NCI-H2107 (cell line): ENCODE measurements at regions not wholly inside any gene's neighbourhood (a gene's known extent, or its start where the extent isn't known, plus 50 kb on each side); places are given as distances from the start of the nearest gene placed in this dataset.
"Not testable (repeated sequence)": the region's sequence is repeated elsewhere in the genome, so short reads cannot be mapped to it uniquely, and the experiment has no call there.

ENCODE experiments used
- DNase-seq: peaks from one replicate; lab custom pipeline; 2025; lab: John Stamatoyannopoulos, UW

DNA sequence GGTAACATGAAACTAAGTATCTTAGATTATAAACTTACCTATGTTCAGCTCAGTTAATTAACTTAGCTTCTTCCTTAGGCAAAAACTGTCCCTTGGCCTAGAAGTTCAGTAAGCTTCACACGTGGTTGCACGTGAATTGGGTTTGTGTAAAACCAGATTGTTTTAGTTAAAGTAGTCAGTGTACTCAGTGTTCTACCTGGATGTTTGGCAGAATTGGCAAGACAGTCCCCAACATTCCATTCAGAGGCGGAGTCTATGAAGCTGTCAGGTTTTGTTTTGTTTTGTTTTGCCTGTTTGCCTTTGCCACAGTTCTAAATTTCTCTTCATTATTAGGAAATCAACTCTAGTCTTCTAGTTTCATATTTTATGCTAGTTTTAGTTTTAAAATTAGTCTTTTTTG is 105.3 kb upstream of the ZEB2 start:
- no peak for DNase-seq

DNA sequence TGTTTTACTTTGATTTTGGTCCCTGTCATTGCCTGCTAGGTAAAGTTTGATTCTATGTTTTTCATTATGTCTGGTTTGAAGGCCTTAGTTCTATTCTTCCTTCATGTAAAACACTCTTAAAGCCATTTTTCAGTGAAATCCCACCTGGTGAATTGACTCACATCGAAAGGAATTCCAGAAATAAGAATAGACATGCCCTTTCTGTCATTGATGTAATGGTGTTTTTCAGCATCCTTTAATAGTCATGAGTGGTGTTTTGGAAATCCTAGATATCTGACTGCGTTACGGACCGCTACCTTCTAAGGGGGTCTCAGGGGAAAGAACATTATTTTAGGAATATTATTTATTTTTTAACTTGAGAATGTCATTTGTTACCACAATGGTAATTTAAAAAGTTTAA is 104.5 kb upstream of the ZEB2 start:
- DNase-seq = no peak

DNA sequence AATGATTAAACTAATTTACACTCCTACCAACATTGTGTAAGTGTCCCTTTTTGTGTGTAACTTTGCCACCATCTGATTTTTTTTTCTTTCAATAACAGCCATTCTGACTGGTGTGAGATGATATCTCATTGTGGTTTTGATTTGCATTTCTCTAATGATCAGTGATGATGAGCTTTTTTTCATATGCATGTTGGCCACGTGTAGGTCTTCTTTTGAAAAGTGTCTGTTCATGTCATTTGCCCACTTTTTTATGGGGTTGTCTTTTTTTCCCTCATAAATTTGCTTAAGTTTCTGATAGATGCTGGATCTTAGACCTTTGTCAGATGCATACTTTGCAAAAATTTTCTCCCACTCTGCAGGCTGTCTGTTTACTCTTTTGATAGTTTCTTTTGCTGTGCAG is 102.5 kb upstream of the ZEB2 start:
- not testable (repeated sequence) for DNase-seq

DNA sequence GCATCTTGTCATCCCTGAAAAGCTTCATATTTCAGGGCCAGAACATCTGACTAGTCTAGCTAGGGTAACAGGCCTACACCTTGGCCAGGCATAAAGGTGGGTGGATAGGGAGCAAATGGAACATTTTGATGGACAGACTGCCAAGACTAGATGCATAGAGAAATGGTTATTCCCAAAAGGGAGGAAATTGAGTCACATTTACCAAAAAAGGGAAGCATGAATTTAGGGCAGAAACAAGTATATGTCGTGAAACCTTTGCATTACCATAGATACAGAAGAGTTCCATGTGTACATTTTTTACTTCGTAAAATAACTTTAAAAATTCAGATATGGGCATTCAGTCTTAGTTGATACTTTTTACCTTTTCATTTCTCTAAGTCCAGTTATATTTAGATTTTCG is 101.3 kb upstream of the ZEB2 start:
- DNase-seq = no peak

DNA sequence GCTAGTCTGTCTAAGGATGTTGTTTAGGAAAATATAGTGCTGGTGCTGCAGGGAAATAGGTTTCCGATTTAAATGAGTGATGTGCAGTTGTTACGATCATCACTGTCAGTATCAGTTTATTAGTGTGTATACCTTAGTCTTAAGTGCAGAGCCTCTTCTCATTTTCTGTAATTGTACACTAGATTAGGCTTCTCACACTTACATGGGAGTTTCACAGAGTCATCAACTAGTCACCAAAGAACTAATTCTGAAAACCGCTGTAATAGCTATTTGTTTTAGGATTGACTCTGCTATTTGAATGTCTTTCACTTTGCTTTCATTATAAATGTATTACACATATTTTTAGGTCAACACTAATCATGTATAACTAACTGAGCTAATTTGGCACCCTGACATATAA is 99.8 kb upstream of the ZEB2 start:
- DNase-seq = no peak

DNA sequence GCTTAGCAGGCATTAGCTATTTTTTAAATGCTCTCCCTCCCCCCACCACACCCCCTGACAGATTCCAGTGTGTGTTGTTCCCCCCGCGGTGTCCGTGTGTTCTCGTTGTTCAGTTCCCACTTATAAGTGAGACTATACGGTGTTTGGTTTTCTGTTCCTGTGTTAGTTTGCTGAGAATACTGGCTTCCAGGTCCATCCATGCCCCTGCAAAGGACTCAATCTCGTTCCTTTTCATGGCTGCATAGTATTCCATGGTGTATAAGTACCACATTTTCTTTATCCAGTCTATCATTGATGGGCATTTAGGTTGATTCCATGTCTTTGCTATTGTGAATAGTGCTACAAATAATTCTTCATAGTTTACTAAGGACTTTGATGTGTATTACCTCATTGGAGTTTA is 97.3 kb upstream of the ZEB2 start:
- DNase-seq = not testable (repeated sequence)

DNA sequence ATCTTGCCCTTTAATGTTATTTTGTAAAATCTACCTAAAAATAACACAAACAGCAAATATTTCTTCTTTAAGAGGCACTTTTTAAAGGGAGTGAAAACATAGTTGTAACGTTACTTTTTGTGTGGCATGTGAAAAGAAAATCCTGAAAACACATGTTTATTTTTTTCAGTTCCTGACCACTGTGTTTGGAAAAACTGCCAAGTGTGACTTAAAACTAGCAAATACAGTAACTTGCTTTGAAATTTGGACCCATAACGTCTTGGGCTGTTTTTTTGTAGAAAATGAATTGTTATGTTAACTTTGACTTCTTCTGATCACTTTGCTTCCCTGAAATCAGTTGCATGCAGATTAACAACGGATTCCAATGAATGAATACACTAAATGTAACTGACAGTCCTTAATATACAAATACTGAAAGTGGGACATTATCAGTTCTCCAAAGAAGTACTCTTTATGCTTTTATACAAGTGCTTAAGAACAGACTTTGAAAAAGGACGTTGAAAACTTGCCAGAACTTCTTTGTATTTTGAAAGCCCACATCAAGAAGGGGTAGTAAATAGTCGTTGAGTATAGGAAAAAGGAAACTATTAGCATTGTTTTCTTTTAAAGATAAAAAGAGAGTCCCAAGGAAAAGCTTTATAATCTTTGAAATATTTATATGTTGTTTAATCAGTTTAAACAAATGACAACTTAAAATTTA is 96.1 kb upstream of the ZEB2 start:
- DNase-seq = no peak

DNA sequence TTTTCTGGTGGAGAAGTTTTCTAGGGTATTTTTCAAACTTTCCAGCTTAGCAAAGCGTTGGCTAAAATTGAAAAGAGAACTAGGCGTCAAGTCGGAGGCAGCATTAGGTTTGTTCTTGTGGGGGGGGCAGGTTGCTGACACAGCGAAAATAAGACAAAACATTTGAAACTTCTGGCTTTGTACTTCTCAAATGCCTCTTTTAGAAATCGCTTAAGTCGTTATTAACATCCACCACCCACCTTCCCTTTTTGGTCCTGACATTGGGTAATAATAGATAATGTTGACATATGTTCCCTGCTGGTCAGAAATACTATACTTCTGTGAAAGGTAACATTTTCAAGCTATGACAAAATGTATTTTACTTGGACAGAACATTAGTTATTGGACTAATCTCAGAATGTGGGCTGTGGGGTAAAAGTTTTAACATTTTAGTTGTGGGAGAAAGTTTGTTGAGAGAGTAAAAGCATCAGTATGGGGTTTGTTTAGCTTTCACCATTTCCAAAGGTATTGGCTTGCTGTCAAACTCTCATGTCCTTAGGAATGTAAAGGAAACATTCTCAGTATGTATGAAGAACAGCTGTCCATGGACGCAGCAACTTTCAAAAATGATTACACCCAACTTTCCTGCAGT is 88.1 kb upstream of the ZEB2 start:
- DNase-seq = no peak

DNA sequence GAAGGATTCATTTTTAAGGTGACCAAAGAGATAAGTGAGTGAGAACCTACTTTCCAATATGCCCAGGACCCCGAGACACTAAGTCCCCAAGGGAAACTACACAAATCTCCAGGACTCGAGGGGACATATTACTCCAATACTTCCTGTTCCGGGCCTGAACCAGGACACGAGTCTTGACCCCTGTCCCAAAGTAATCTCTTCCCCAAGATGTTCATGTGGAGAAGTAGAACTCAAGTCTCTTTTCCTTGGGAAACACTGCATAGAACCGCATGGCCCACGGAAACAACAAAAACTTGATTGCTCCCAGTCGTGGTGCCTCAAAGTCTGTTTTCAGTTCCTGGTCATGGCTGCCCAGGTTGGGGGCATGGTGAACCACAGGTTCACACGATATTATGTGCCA is 87.2 kb upstream of the ZEB2 start:
- no peak for DNase-seq

DNA sequence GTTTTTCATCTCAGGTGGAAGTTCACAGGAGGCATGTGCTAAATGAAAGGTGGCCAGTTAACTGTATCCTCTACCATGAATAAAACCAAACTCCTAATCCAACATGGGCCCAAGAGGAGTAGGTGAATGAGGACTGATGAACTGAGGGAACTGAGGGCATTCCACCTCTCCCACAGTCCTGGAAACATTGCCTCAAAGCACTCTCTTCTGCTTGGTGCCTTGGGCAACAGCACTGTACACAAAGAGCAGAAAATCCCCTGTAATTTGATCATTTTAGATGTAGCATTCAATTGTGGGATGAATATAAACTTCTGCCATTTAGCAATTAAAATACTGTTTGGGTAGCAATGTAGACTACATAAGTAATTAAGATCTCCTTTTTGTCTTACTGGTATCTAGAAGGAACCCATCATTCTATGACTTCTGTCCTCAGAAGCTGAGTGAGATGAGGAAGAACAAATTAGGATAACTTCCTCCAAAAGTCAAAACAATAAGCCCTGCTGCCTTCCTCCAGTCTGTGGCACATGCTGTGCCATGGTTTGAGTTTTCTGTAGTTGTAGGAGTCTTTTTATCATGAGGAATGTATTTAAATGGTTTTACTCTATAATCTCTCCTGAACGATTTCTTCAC is 86.7 kb upstream of the ZEB2 start:
- DNase-seq = no peak

DNA sequence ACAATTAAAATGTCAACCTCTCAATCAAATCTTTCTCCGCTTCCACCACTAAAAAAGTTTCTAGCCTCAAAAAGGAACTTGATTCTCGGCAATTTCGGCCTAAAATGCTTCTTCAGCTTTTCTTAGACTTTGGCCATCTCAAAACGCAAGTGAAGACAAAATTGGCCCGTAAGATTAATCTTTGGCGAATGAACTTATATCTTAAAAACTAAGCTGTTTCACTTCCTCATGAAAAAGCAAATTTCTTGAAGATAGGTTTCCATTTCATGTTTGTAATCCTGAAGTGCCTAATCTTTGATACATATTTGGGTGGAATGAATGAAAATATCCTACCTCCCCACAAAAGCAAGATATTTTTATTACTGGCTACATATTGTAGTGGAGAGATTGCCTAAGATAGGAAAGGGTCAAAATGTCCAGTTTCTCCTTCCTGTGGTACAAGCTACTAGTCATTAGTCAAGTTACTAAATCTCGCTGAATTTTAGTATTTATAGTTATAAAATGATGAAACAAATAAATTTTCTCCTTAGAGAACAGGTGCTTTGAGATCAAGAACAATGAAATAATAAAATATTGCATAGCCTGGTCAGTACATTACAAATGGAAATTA is 85.4 kb upstream of the ZEB2 start:
- no peak for DNase-seq

DNA sequence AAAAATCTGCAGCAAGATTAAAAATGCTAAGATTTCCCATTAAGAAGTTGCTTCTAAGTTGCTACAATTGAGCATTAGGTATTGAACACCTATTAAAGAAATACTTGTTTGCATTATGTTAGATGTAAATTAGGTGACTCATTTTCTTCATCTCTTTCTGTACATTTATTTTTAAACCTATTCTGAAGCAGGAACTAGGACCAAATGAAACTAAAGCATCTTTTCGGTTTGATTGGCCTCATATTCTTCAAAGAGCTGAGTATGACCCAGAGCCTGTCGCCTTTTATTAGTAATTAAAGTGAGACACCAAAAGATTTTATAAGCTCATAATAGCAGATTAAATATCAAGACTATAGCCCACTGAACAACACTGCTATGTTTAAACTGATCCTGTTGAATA is 83.4 kb upstream of the ZEB2 start:
- no peak for DNase-seq

DNA sequence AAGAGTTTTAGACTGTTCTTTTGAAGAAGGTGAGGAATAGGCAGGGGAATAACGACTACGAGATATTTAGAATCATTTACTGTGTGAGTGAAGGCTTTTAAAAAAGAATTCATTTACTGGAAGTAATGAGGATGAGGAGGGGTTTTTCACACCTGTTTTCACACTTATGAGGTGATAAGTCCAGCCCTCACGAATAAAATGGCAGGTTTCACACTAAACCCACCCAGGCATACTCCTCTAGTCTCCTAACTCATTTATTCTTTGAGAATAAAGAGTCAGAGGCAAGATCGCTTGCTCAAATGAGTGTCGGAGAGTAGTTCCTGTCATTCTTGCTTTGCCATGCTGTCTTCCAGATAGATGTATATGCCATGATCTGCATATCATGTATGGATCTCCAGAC is 79.0 kb upstream of the ZEB2 start:
- DNase-seq = no peak

DNA sequence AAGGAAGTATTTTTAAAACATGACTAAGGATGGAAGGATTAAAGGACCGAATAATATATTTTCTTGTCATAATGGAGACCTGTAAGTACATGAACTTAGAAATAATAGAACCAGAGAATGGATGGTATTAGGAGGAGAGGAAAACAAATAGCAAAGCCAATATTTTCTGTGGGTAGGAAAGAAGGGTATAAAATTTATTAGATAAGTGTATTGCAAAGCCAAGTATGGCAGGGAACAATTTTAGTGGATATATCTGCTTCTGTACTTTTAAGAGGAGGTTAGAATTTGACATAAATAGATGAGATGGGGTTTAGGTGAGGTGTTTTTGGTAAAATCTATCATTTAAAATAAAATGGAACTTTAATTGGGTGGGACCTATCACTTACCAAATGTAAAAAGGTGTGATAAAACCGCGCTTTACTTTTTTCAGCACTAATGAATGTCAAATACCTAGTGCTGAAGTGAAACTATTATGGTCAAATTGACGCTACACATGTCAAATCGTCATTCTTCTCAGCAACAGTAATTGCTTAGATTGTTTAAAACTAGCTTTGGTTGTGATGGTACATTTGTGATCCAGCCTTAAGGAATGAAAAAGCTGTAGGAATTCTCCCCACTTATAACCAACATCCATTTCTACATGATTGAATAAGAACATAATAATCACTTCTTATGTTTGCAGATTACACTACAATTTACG is 78.1 kb upstream of the ZEB2 start:
- no peak for DNase-seq

DNA sequence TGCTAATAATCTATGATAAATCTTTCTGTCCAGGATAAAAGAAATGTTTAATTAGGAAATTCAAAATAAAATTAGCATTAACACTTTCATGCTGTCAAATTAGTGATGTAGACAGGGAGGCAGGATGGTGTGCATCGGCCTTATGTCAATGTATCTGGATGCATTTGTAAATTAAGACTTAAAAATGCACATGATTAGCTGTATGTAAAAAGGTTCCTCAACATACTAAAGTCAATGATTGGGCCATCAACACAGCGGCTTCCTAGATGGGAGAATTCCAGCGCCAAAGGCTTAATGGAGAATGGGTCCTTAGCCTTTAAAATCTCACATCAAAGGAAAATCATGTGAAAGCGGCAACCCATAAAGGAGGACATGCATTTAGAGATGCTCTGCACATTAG is 77.5 kb upstream of the ZEB2 start:
- DNase-seq = no peak

DNA sequence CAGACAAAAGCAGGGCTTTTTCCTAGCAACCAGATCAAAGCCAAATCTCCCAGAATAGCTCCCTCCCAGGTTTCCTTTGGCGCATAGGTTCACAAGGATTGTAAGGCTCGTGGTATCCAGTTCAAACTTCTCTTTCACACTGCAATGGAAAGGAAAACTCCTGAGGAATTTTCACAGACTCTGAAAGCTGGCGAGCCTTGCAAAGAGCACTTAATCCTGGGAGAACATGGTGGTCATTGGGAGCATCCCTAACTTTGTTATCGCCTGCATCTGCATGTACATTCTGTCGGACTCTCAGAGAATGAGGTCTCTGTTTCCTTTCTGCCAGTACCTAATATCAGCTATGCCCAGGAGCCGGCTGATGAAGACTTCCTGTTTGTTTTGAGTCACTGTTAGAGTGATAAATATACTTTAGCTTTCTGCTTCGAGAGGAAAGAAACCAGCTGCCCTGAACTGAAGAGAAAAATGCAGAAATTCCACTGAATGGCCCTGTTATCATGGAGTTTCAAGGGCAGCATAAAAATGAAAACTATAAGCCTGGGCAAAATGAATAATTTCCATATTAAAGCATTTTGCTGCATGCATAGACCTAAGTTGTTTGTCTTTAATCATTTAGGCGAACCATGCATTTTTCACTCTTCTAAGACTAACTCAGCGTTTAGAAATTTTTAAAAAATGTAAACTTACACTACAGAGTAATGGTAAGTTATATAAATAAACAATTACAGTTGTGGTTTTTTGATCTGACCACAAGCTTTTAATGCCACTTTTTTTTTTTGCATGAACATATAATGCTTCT is 76.4 kb upstream of the ZEB2 start:
- no peak for DNase-seq

DNA sequence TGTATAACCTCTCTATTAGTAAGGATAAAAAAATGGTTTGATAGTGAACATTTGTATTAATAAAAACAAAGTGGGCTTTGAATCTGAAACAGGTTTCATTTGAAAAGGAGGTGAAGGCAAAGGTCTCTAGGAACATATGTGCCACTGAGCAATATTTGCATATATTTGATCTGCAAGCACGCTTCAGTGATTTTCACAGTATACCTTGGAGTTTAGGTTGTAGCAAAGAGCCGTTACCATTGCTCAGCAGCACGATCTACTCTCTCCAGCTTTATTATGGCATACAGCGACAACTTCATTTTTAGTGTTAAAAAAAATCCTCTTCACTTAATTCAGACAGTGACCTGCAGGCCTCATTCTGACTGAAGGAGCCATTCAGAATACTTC is 75.8 kb upstream of the ZEB2 start:
- DNase-seq = no peak

DNA sequence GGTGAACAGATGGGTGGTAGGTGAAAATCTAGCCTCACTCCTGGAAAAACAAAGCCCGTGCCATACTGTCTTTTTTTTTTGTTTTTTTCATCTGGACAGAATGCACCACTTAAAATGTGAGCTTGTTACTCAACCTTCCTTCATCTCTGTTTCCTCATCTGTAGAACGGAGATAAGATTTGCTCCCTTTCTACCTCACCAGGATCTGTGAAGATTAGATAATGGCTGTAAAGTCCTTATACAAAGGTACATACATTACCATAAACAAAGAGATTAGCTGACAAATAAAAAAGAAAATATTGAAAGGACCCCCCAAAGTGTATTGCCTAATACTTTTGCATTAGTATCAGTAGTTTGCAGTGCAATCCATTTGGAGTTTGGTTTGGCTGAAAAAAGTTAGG is 75.4 kb upstream of the ZEB2 start:
- no peak for DNase-seq

DNA sequence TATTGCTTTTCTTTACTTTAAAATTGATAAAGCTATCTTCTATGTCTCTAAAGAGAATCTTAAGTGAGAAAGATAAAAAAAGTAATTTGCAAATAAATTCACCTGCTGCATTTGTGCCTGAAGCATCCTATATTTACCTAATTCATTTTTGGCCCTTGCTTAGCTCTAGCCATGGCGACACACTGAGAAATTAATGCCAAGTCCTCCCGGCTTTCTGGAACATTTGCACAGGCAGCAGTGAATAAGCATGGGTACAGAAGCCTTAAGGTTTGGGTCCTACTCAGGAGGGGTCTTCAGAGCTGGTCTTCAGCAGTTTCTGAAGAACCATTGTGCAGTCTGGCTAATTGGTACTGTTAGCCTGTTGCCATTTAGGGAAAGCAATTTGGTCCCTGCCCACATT is 73.9 kb upstream of the ZEB2 start:
- no peak for DNase-seq

DNA sequence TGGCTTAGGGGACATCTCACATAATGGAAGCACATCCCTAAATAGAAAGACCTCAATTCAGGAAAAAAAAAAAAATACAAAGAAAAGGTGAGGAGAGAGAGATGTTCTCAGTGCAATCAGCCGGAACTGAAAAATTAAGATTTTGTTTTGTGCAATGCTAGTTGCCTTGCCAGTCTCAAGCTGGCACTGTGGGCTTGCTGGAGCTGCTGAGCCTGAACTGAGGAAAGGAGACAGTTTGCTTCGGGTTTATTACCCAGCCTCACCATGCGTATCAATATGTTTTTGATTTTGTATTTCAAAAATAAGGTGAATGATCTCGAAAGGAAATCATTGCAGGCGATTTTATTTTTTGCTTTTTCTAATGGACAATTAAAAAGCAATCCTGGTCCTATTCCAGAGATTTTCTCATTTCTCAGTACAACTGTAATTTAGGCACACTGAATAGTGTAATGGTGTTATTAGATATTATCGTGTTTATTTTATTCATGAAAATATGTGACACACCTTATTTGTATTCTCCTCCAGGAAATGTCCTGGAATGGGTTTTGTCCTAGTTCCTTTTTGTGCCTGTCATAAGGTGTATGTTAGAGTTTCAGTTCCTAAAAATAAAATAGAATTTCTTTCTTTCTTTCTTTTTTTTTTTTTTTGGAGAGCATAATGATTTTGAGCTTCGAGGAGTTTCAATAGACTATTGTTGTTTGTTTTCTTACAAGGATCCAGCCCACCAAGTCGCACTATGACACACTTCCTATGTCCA is 72.8 kb upstream of the ZEB2 start:
- no peak for DNase-seq

DNA sequence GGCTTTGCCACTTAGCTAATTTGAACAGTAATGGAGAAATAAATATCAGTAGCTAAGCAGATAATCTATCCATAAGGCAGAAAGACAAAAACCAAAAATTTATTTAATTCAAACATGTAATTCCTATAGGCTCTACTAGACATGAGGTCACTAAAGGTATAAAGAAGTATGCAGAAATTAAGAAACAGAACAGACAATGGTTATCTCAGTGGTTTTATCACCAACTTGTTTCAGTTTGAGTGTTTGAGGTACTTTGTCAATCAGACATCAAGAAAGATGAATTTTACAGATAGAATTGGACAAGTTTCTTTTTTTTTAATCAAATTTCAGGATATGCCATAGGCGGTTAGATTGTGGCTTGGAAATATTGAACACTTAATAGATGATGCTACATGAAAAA is 67.4 kb upstream of the ZEB2 start:
- no peak for DNase-seq
